ENCODE measurements at regions not wholly inside any gene's neighbourhood (a gene's known extent, or its start where the extent isn't known, plus 50 kb on each side); places are given as distances from the start of the nearest gene placed in this dataset.
"Not testable (repeated sequence)": the region's sequence is repeated elsewhere in the genome, so short reads cannot be mapped to it uniquely, and the experiment has no call there.

- DNase-seq (ENCODE audit: low spot score), result peak; percentile 24
- POLR2A ChIA-PET (ENCODE audit: low non-redundant PET), result no interaction called here
These were observed 79.5 kb upstream of the SIPA1L2 start for GRCh38 chr1:232709386-232709785.

GRCh38 chr1:232711996-232712395 is 82.1 kb upstream of the SIPA1L2 start:
- no peak for DNase-seq (ENCODE audit: low spot score)
- CTCF ChIA-PET, result interaction anchor here (0.7 kb wide), 1 partner anchor 197 kb away, joined by 3 read pairs; no protein-coding TSS in a partner anchor
- POLR2A ChIA-PET (ENCODE audit: low non-redundant PET), result no interaction called here
- H3K27ac ChIP-seq, result no peak overlapping the region
- TF ChIP-seq CTCF (conservative IDR thresholded peaks at IDR 0.05; ENCODE audit: low read depth), result no peak

More at GRCh38 chr1:232709386-232709785, 79.5 kb upstream of the SIPA1L2 start:
- CTCF ChIA-PET, result interaction anchor here (0.7 kb wide), 1 partner anchor 244 kb away, joined by 3 read pairs; no protein-coding TSS in a partner anchor
- no peak for TF ChIP-seq CTCF (conservative IDR thresholded peaks at IDR 0.05; ENCODE audit: low read depth)
- peak overlapping the region; percentile 80 for H3K27ac ChIP-seq

GRCh38 chr1:232713785-232714184 is 83.9 kb upstream of the SIPA1L2 start:
- CTCF ChIA-PET, result interaction anchor here (1.2 kb wide), 1 partner anchor 9 kb away, joined by 3 read pairs; no protein-coding TSS in a partner anchor
- H3K27ac ChIP-seq, result no peak overlapping the region
- no peak for DNase-seq (ENCODE audit: low spot score)
- POLR2A ChIA-PET (ENCODE audit: low non-redundant PET), result no interaction called here
- TF ChIP-seq CTCF (conservative IDR thresholded peaks at IDR 0.05; ENCODE audit: low read depth), result no peak

- DNase-seq (ENCODE audit: low spot score), result no peak
- ChIA-PET CTCF (no interaction called here), POLR2A (ENCODE audit: low non-redundant PET) (no interaction called here)
- no peak overlapping the region for H3K27ac ChIP-seq
- TF ChIP-seq CTCF (conservative IDR thresholded peaks at IDR 0.05; ENCODE audit: low read depth), result no peak
These were observed 85.2 kb upstream of the SIPA1L2 start for GRCh38 chr1:232715154-232715553.

GRCh38 chr1:232717911-232718310 is 87.3 kb upstream of the MAP10 start:
- CTCF ChIA-PET; H3K27ac ChIP-seq; POLR2A ChIA-PET (ENCODE audit: low non-redundant PET); DNase-seq (ENCODE audit: low spot score): not testable (repeated sequence)

GRCh38 chr1:232718928-232719927 is 86.0 kb upstream of the MAP10 start:
- CTCF ChIA-PET, result no interaction called here
- no peak overlapping the region for H3K27ac ChIP-seq
- TF ChIP-seq CTCF (conservative IDR thresholded peaks at IDR 0.05; ENCODE audit: low read depth), result no peak
- no peak for DNase-seq (ENCODE audit: low spot score)
- POLR2A ChIA-PET (ENCODE audit: low non-redundant PET), result no interaction called here

GRCh38 chr1:232722626-232723025 is 82.6 kb upstream of the MAP10 start:
- ChIA-PET POLR2A (ENCODE audit: low non-redundant PET) (no interaction called here), CTCF (interaction anchor here (1.1 kb wide), 1 partner anchor 10 kb away, joined by 3 read pairs; no protein-coding TSS in a partner anchor)
- no peak for DNase-seq (ENCODE audit: low spot score)
- no peak for TF ChIP-seq CTCF (conservative IDR thresholded peaks at IDR 0.05; ENCODE audit: low read depth)
- H3K27ac ChIP-seq, result no peak overlapping the region
